ENCODE measurements at regions not wholly inside any gene's neighbourhood (a gene's known extent, or its start where the extent isn't known, plus 50 kb on each side); places are given as distances from the start of the nearest gene placed in this dataset.

- Histone ChIP-seq H3K4me2 (no peak overlapping the region), H3K4me3 (no peak overlapping the region), H4K20me1 (no peaks in the 10 kb centered on the region), H3K9ac (no peak overlapping the region), H3K27ac (no peak overlapping the region), H3K9me3 (replicated peaks in 1 of 11) (no peaks in the 10 kb centered on the region), H3K4me1 (no peaks in the 10 kb centered on the region), H3K27me3 (no peaks in the 10 kb centered on the region), H3K36me3 (no peaks in the 10 kb centered on the region)
- no peak for TF ChIP-seq Cebpa-rat (IDR thresholded peaks at IDR 0.05)
Measured at GRCh38 chr3:162740941-162741596, 1244.5 kb downstream of the OTOL1 start.

- Histone ChIP-seq H3K9ac (no peak overlapping the region), H3K4me3 (no peak overlapping the region), H3K36me3 (no peaks in the 10 kb centered on the region), H3K27ac (no peak overlapping the region), H3K9me3 (replicated peaks in 1 of 11) (peaks cover 0 to 1% (median 0%) of the 10 kb centered on the region in 11 experiments; a peak in 1 of 22 replicates), H3K4me2 (no peak overlapping the region), H3K4me1 (no peaks in the 10 kb centered on the region), H3K27me3 (no peaks in the 10 kb centered on the region), H4K20me1 (no peaks in the 10 kb centered on the region)
- TF ChIP-seq Cebpa-rat (IDR thresholded peaks at IDR 0.05) = no peak
Measured at GRCh38 chr3:162742159-162742717, 1245.6 kb downstream of the OTOL1 start.

GRCh38 chr3:162743091-162743490 is 1246.5 kb downstream of the OTOL1 start:
- TF ChIP-seq Cebpa-rat (IDR thresholded peaks at IDR 0.05) = no peak
- Histone ChIP-seq H3K27me3 (no peaks in the 10 kb centered on the region), H3K9me3 (replicated peaks in 1 of 11) (peaks cover 0 to 9% (median 0%) of the 10 kb centered on the region in 11 experiments; a peak in 2 of 22 replicates), H3K27ac (no peak overlapping the region), H4K20me1 (no peaks in the 10 kb centered on the region), H3K4me1 (no peaks in the 10 kb centered on the region), H3K4me3 (no peak overlapping the region), H3K4me2 (no peak overlapping the region), H3K9ac (no peak overlapping the region), H3K36me3 (no peaks in the 10 kb centered on the region)

- no peaks in the 10 kb centered on the region for H3K27me3 ChIP-seq
- no peak overlapping the region for H3K9ac ChIP-seq
- H3K4me2 ChIP-seq = no peak overlapping the region
- no peak overlapping the region for H3K27ac ChIP-seq
- TF ChIP-seq Cebpa-rat (IDR thresholded peaks at IDR 0.05) = no peak
- no peaks in the 10 kb centered on the region for H3K36me3 ChIP-seq
- peaks cover 3 to 6% (median 4%) of the 10 kb centered on the region in 11 experiments; a peak in 20 of 22 replicates for H3K9me3 ChIP-seq (replicated peaks in 1 of 11)
- H4K20me1 ChIP-seq = no peaks in the 10 kb centered on the region
- H3K4me3 ChIP-seq = no peak overlapping the region
- peaks cover 0 to 6% (median 0%) of the 10 kb centered on the region in 10 experiments; a peak in 1 of 20 replicates for H3K4me1 ChIP-seq
Measured at GRCh38 chr3:162760789-162761188, 1264.2 kb downstream of the OTOL1 start.

GRCh38 chr3:162764051-162764807 is 1267.6 kb downstream of the OTOL1 start:
- no peak overlapping the region for H3K9ac ChIP-seq
- peaks cover 0 to 6% (median 0%) of the 10 kb centered on the region in 10 experiments; a peak in 1 of 20 replicates for H3K4me1 ChIP-seq
- no peak overlapping the region for H3K27ac ChIP-seq
- H4K20me1 ChIP-seq = no peaks in the 10 kb centered on the region
- no peak overlapping the region for H3K4me3 ChIP-seq
- no peaks in the 10 kb centered on the region for H3K36me3 ChIP-seq
- H3K9me3 ChIP-seq (replicated peaks in 1 of 11) = peaks cover 10 to 13% (median 11%) of the 10 kb centered on the region in 11 experiments; a peak in 20 of 22 replicates
- H3K4me2 ChIP-seq = no peak overlapping the region
- TF ChIP-seq Cebpa-rat (IDR thresholded peaks at IDR 0.05) = no peak
- H3K27me3 ChIP-seq = no peaks in the 10 kb centered on the region

GRCh38 chr3:162764808-162765071 is 1268.1 kb downstream of the OTOL1 start:
- peaks cover 0 to 6% (median 0%) of the 10 kb centered on the region in 10 experiments; a peak in 1 of 20 replicates for H3K4me1 ChIP-seq
- H3K9me3 ChIP-seq (replicated peaks in 1 of 11) = peaks cover 10 to 13% (median 11%) of the 10 kb centered on the region in 11 experiments; a peak in 20 of 22 replicates
- no peaks in the 10 kb centered on the region for H3K27me3 ChIP-seq
- H3K27ac ChIP-seq = no peak overlapping the region
- H3K36me3 ChIP-seq = no peaks in the 10 kb centered on the region
- no peaks in the 10 kb centered on the region for H4K20me1 ChIP-seq
- no peak overlapping the region for H3K9ac ChIP-seq
- TF ChIP-seq Cebpa-rat (IDR thresholded peaks at IDR 0.05) = no peak
- no peak overlapping the region for H3K4me2 ChIP-seq
- H3K4me3 ChIP-seq = no peak overlapping the region

- H3K36me3 ChIP-seq = no peaks in the 10 kb centered on the region
- H3K9ac ChIP-seq = no peak overlapping the region
- no peak overlapping the region for H3K4me2 ChIP-seq
- no peaks in the 10 kb centered on the region for H3K27me3 ChIP-seq
- H3K9me3 ChIP-seq (replicated peaks in 1 of 11) = peaks cover 10 to 13% (median 11%) of the 10 kb centered on the region in 11 experiments; a peak in 20 of 22 replicates
- H3K27ac ChIP-seq = no peak overlapping the region
- no peak for TF ChIP-seq Cebpa-rat (IDR thresholded peaks at IDR 0.05)
- no peaks in the 10 kb centered on the region for H4K20me1 ChIP-seq
- peaks cover 0 to 6% (median 0%) of the 10 kb centered on the region in 10 experiments; a peak in 1 of 20 replicates for H3K4me1 ChIP-seq
- H3K4me3 ChIP-seq = no peak overlapping the region
Measured at GRCh38 chr3:162765524-162765923, 1268.9 kb downstream of the OTOL1 start.

- H3K4me3 ChIP-seq = no peak overlapping the region
- no peak overlapping the region for H3K27ac ChIP-seq
- no peak overlapping the region for H3K9ac ChIP-seq
- H3K9me3 ChIP-seq (replicated peaks in 1 of 11) = peaks cover 10 to 13% (median 11%) of the 10 kb centered on the region in 11 experiments; a peak in 20 of 22 replicates
- H3K4me2 ChIP-seq = no peak overlapping the region
- H3K4me1 ChIP-seq = peaks cover 0 to 1% (median 0%) of the 10 kb centered on the region in 10 experiments; a peak in 1 of 20 replicates
- no peaks in the 10 kb centered on the region for H4K20me1 ChIP-seq
- H3K36me3 ChIP-seq = no peaks in the 10 kb centered on the region
- no peak for TF ChIP-seq Cebpa-rat (IDR thresholded peaks at IDR 0.05)
- no peaks in the 10 kb centered on the region for H3K27me3 ChIP-seq
Measured at GRCh38 chr3:162769564-162769963, 1273.0 kb downstream of the OTOL1 start.

- Histone ChIP-seq H3K27me3 (no peaks in the 10 kb centered on the region), H3K9ac (no peak overlapping the region), H3K4me3 (no peak overlapping the region), H3K9me3 (replicated peaks in 1 of 11) (peaks cover 8 to 12% (median 10%) of the 10 kb centered on the region in 11 experiments; a peak in 20 of 22 replicates), H3K27ac (no peak overlapping the region), H3K4me2 (no peak overlapping the region), H4K20me1 (no peaks in the 10 kb centered on the region), H3K4me1 (no peaks in the 10 kb centered on the region), H3K36me3 (no peaks in the 10 kb centered on the region)
- no peak for TF ChIP-seq Cebpa-rat (IDR thresholded peaks at IDR 0.05)
Measured at GRCh38 chr3:162770551-162770950, 1273.9 kb downstream of the OTOL1 start.

Measured in BLaER1 treated with 17β-estradiol and CSF1 and Interleukin-3, amounts not matched to agents 10 nM and 100 nM (cell line).